H9 (cell line): ENCODE measurements at regions not wholly inside any gene's neighbourhood (a gene's known extent, or its start where the extent isn't known, plus 50 kb on each side); places are given as distances from the start of the nearest gene placed in this dataset.

Experiments used
- DNase-seq: peaks from one replicate; pipeline ENCODE4 v3.0.0-alpha.2; 2017
- H2AFZ ChIP-seq: one replicate; pipeline ENCODE4 v1.6.1; 2013; ENCODE audit warnings: mild to moderate bottlenecking, low read length, control low read depth, moderate library complexity
- H2AK5ac ChIP-seq: 2 replicates; pipeline ENCODE4 v1.6.1; 2013; ENCODE audit warnings: low read length, control low read depth, mixed read lengths; ENCODE audit not compliant: insufficient read length
- H2BK120ac ChIP-seq: one replicate; pipeline ENCODE4 v1.6.1; 2013; ENCODE audit warnings: low read depth, mild to moderate bottlenecking, low read length, control low read depth, inconsistent platforms; ENCODE audit not compliant: poor library complexity, severe bottlenecking
- H2BK12ac ChIP-seq: 2 replicates; pipeline ENCODE4 v1.6.1; 2013; ENCODE audit warnings: low read length, control low read depth, mixed read lengths, low read depth; ENCODE audit not compliant: insufficient read length
- H2BK15ac ChIP-seq: 2 replicates; pipeline ENCODE4 v1.6.1; 2013; ENCODE audit warnings: low read depth, low read length, control low read depth
- H2BK20ac ChIP-seq: one replicate; pipeline ENCODE4 v1.6.1; 2013; ENCODE audit warnings: low read depth, mild to moderate bottlenecking, low read length, control low read depth, inconsistent platforms; ENCODE audit not compliant: poor library complexity, severe bottlenecking
- H2BK5ac ChIP-seq: 2 replicates; pipeline ENCODE4 v1.6.1; 2013; ENCODE audit warnings: low read length, control low read depth, mixed read lengths; ENCODE audit not compliant: insufficient read length
- H3K14ac ChIP-seq: 2 replicates; pipeline ENCODE4 v1.6.1; 2013; ENCODE audit warnings: low read length, control low read depth; ENCODE audit not compliant: insufficient read depth
- H3K18ac ChIP-seq: 2 replicates; pipeline ENCODE4 v1.6.1; 2013; ENCODE audit warnings: low read depth, mild to moderate bottlenecking, mixed read lengths, low read length, control low read depth; ENCODE audit not compliant: insufficient read length
- H3K23ac ChIP-seq: 2 replicates; pipeline ENCODE4 v1.6.1; 2013; ENCODE audit warnings: low read length, control low read depth, mixed read lengths, low read depth; ENCODE audit not compliant: insufficient read length
- H3K23me2 ChIP-seq: 2 replicates; pipeline ENCODE4 v1.6.1; 2013; ENCODE audit warnings: low read depth, mild to moderate bottlenecking, mixed read lengths, low read length, control low read depth; ENCODE audit not compliant: insufficient read length, poor library complexity, severe bottlenecking
- H3K27ac ChIP-seq: 2 replicates; pipeline ENCODE4 v1.5.1; 2013; ENCODE audit warnings: low read length, control low read depth, mixed read lengths, low read depth; ENCODE audit not compliant: insufficient read length
- H3K27me3 ChIP-seq: 2 replicates; pipeline ENCODE4 v1.6.1; 2013; ENCODE audit warnings: low read length, control low read depth, inconsistent platforms; ENCODE audit not compliant: insufficient read depth
- H3K4ac ChIP-seq: 2 replicates; pipeline ENCODE4 v1.6.1; 2013; ENCODE audit warnings: low read depth, mild to moderate bottlenecking, control low read depth, inconsistent platforms, low read length, moderate library complexity
- H3K4me1 ChIP-seq: 2 replicates; pipeline ENCODE4 v1.6.1; 2013; ENCODE audit warnings: low read length, control low read depth, inconsistent platforms; ENCODE audit not compliant: insufficient read depth
- H3K4me2 ChIP-seq: 2 replicates; pipeline ENCODE4 v1.6.1; 2013; ENCODE audit warnings: low read length, control low read depth, mixed read lengths; ENCODE audit not compliant: insufficient read length, insufficient read depth
- H3K56ac ChIP-seq: 2 replicates; pipeline ENCODE4 v1.6.1; 2013; ENCODE audit warnings: low read depth, mild to moderate bottlenecking, mixed read lengths, low read length, control low read depth; ENCODE audit not compliant: insufficient read length
- H3K79me1 ChIP-seq: 2 replicates; pipeline ENCODE4 v1.6.1; 2013; ENCODE audit warnings: low read depth, mild to moderate bottlenecking, moderate library complexity, low read length, control low read depth, inconsistent platforms; ENCODE audit not compliant: insufficient read depth, poor library complexity, severe bottlenecking
- H3K79me2 ChIP-seq: 2 replicates; pipeline ENCODE4 v1.6.1; 2013; ENCODE audit warnings: low read length, control low read depth, inconsistent platforms; ENCODE audit not compliant: insufficient read depth
- H3K9ac ChIP-seq: 2 replicates; pipeline ENCODE4 v1.6.1; 2013; ENCODE audit warnings: low read length, control low read depth, mixed read lengths; ENCODE audit not compliant: insufficient read length; ENCODE audit errors: extremely low read depth
- H3K9me3 ChIP-seq: one replicate; pipeline ENCODE4 v1.6.1; 2013; ENCODE audit warnings: low read depth, low read length, inconsistent platforms; ENCODE audit not compliant: control insufficient read depth
- H3T11ph ChIP-seq: one replicate; pipeline ENCODE4 v1.6.1; 2013; ENCODE audit warnings: mild to moderate bottlenecking, low read length, control low read depth, inconsistent platforms
- H4K20me1 ChIP-seq: one replicate; pipeline ENCODE4 v1.6.1; 2013; ENCODE audit not compliant: control insufficient read depth, insufficient read length, insufficient read depth
- H4K5ac ChIP-seq: 2 replicates; pipeline ENCODE4 v1.6.1; 2013; ENCODE audit warnings: low read depth, mild to moderate bottlenecking, mixed read lengths, low read length, control low read depth; ENCODE audit not compliant: insufficient read length
- H4K8ac ChIP-seq: replicated peaks from 2 replicates; pipeline ENCODE4 v1.6.1; 2013; ENCODE audit warnings: low read length, control low read depth, mixed read lengths, low read depth; ENCODE audit not compliant: insufficient read length
- H4K91ac ChIP-seq: 2 replicates; pipeline ENCODE4 v1.6.1; 2013; ENCODE audit warnings: low read depth, mild to moderate bottlenecking, moderate library complexity, mixed read lengths, low read length, control low read depth; ENCODE audit not compliant: insufficient read length
- H3K27ac Mint-ChIP-seq, 3 experiments: 2 replicates in 2 of 3; 3 replicates in 1 of 3; pipeline ENCODE4 v1.8.0; 2020 to 2021; ENCODE audit warnings: mixed read lengths in 3 of 3, mild to moderate bottlenecking in 1 of 3, moderate library complexity in 1 of 3
- H3K27me3 Mint-ChIP-seq: 2 replicates; pipeline ENCODE4 v1.8.0; 2021; ENCODE audit warnings: low read depth, mild to moderate bottlenecking, moderate library complexity, mixed read lengths
- H3K36me3 Mint-ChIP-seq, 3 experiments: 2 replicates in 2 of 3; 3 replicates in 1 of 3; pipeline ENCODE4 v1.8.0; 2020 to 2021; ENCODE audit warnings: low read depth in 3 of 3, mixed read lengths in 3 of 3; ENCODE audit not compliant: insufficient read depth in 1 of 3
- H3K4me1 Mint-ChIP-seq, 2 experiments: 2 replicates each; pipeline ENCODE4 v1.8.0; 2020; ENCODE audit warnings: mixed read lengths in 2 of 2
- H3K4me3 Mint-ChIP-seq, 2 experiments: 2 replicates in 1 of 2; 3 replicates in 1 of 2; pipeline ENCODE4 v1.8.0; 2020 to 2021; ENCODE audit warnings: mild to moderate bottlenecking in 2 of 2, mixed read lengths in 2 of 2, moderate library complexity in 1 of 2
- H3K9me3 Mint-ChIP-seq, 2 experiments: 2 replicates in 1 of 2; 3 replicates in 1 of 2; pipeline ENCODE4 v1.8.0; 2020; ENCODE audit warnings: mild to moderate bottlenecking in 2 of 2, mixed read lengths in 2 of 2, moderate library complexity in 1 of 2
- CTCF ChIP-seq: fragments of 200-600 bp; sonication (generic); conservative IDR thresholded peaks from 3 replicates; pipeline ENCODE4 v1.8.0; 2021; ENCODE audit warnings: antibody characterized with exemption, mild to moderate bottlenecking
- WGBS: extraction: QIAGEN DNeasy Blood & Tissue Kit; methylation state at CpG from one replicate; pipeline ENCODE4 v1.1.7; 2013; ENCODE audit warnings: missing lambda C conversion rate, low lambda C conversion rate, mixed read lengths; ENCODE audit not compliant: insufficient read length; ENCODE audit errors: extremely low coverage; 5-methylcytosine and 5-hydroxymethylcytosine counted together

- no peak overlapping the region for H3K23ac ChIP-seq
- H3K27me3 ChIP-seq = peaks cover 23% of the 10 kb centered on the region; the same call in 1 of the 2 replicates
- peak overlapping the region; percentile 6 to 33; a peak in 3 of 5 replicates for H3K4me3 Mint-ChIP-seq
- H4K5ac ChIP-seq = no peak overlapping the region
- no peaks in the 10 kb centered on the region for H3K79me1 ChIP-seq
- H3K56ac ChIP-seq = no peak overlapping the region
- H3K4ac ChIP-seq = no peak overlapping the region
- H2BK120ac ChIP-seq = no peak overlapping the region
- H3K4me2 ChIP-seq = peak overlapping the region; percentile 72
- no peak overlapping the region; a peak in 1 of 7 replicates for H3K27ac Mint-ChIP-seq
- DNase-seq = peak; percentile 42
- H2BK12ac ChIP-seq = no peak overlapping the region
- no peak overlapping the region for H3K14ac ChIP-seq
- no peak overlapping the region for H4K91ac ChIP-seq
- no peak overlapping the region for H3K9ac ChIP-seq
- TF ChIP-seq CTCF = no peak
- H3K9me3 ChIP-seq = no peaks in the 10 kb centered on the region
- no peak overlapping the region for H2BK15ac ChIP-seq
- no peak overlapping the region for H2BK5ac ChIP-seq
- H3T11ph ChIP-seq = no peak overlapping the region
- H4K20me1 ChIP-seq = no peaks in the 10 kb centered on the region
- H3K36me3 Mint-ChIP-seq = no peaks in the 10 kb centered on the region
- no peak overlapping the region for H3K18ac ChIP-seq
- H3K27ac ChIP-seq = no peak overlapping the region
- peaks cover 18 to 36% of the 10 kb centered on the region in 2 experiments for H3K4me1 Mint-ChIP-seq
- H3K4me1 ChIP-seq = peaks cover 3% of the 10 kb centered on the region; the same call in 1 of the 2 replicates
- no CpG with 5 or more reads among the region's 14 CpGs for WGBS
- no peak overlapping the region for H2AFZ ChIP-seq
- H2BK20ac ChIP-seq = no peak overlapping the region
- peaks cover 4% of the 10 kb centered on the region for H3K23me2 ChIP-seq
- H3K9me3 Mint-ChIP-seq = no peaks in the 10 kb centered on the region; a peak in 1 of 5 replicates
- H2AK5ac ChIP-seq = no peak overlapping the region
- peaks cover 99% of the 10 kb centered on the region for H3K27me3 Mint-ChIP-seq
- no peak overlapping the region for H4K8ac ChIP-seq
- no peaks in the 10 kb centered on the region for H3K79me2 ChIP-seq
Observed at GRCh38 chr10:100683545-100684300, 61.7 kb upstream of the PAX2 start.
